Mucosa of descending colon (tissue), 3 donors: ENCODE measurements at regions not wholly inside any gene's neighbourhood (a gene's known extent, or its start where the extent isn't known, plus 50 kb on each side); places are given as distances from the start of the nearest gene placed in this dataset.

Experiments used
- ATAC-seq: fragments of 200-7000 bp; cut with Tn5 transposase; one replicate; pipeline ENCODE4 v1.9.1; 2020; ENCODE audit warnings: mild to moderate bottlenecking, moderate library complexity
- DNase-seq, 3 donors: peaks; one replicate each; pipeline ENCODE4 v3.0.0-alpha.2; 2020
- H3K36me3 ChIP-seq: fragments of 200-600 bp; one replicate; pipeline ENCODE4 v1.8.0; 2021; ENCODE audit warnings: low read depth, mild to moderate bottlenecking
- H3K4me1 ChIP-seq: fragments of 200-600 bp; one replicate; pipeline ENCODE4 v1.8.0; 2021; ENCODE audit warnings: low read depth, mild to moderate bottlenecking
- H3K4me3 ChIP-seq: fragments of 200-600 bp; one replicate; pipeline ENCODE4 v1.8.0; 2021; ENCODE audit warnings: mild to moderate bottlenecking
- H3K9me3 ChIP-seq: fragments of 200-600 bp; one replicate; pipeline ENCODE4 v1.8.0; 2021; ENCODE audit warnings: mild to moderate bottlenecking
- CTCF ChIP-seq: fragments of 200-600 bp; IDR thresholded peaks from one replicate; pipeline ENCODE4 v1.8.0; 2022; ENCODE audit warnings: antibody characterized with exemption, mild to moderate bottlenecking
- intact Hi-C, 2 donors: fragments of 100-400 bp; cut with DNase I in 1 of 2; cut with micrococcal nuclease in 1 of 2; formaldehyde crosslinking; loops; one replicate each; pipeline versions ENCODE4 v1.11.0 to v1.11.1; 2022; cut with DNase I, micrococcal nuclease
- donor health status: DM: no; HTN: no; CAD: no; lungs with moderate emphysema.
- donor health status: DM: no; HTN: no; CAD: no.
- donor health status: DM: no; HTN: yes; CAD: no.

- H3K36me3 ChIP-seq = no peaks in the 10 kb centered on the region
- DNase-seq = no peak
- ATAC-seq = no peak
- H3K4me3 ChIP-seq = no peak overlapping the region
- no peaks in the 10 kb centered on the region for H3K4me1 ChIP-seq
- no peak for TF ChIP-seq CTCF
- intact Hi-C loops = no loop called here
- H3K9me3 ChIP-seq = no peaks in the 10 kb centered on the region
These were observed 95.1 kb upstream of the LINGO1 start for GRCh38 chr15:77727635-77728304.

GRCh38 chr15:77724715-77725114 lies 92.0 kb upstream of the LINGO1 start:
- H3K9me3 ChIP-seq = no peaks in the 10 kb centered on the region
- intact Hi-C loops = no loop called here
- H3K36me3 ChIP-seq = no peaks in the 10 kb centered on the region

GRCh38 chr15:77723756-77724155 lies 91.0 kb upstream of the LINGO1 start:
- Histone ChIP-seq H3K9me3 (no peaks in the 10 kb centered on the region), H3K4me1 (no peaks in the 10 kb centered on the region), H3K4me3 (no peak overlapping the region), H3K36me3 (no peaks in the 10 kb centered on the region)
- intact Hi-C loops = no loop called here
- DNase-seq = no peak
- ATAC-seq = no peak
- no peak for TF ChIP-seq CTCF

More at GRCh38 chr15:77724715-77725114, 92.0 kb upstream of the LINGO1 start:
- no peak for TF ChIP-seq CTCF
- no peak overlapping the region for H3K4me3 ChIP-seq
- DNase-seq = no peak
- no peak for ATAC-seq
- no peaks in the 10 kb centered on the region for H3K4me1 ChIP-seq

GRCh38 chr15:77722759-77723460 lies 90.2 kb upstream of the LINGO1 start:
- no peak for TF ChIP-seq CTCF
- no peak overlapping the region for H3K4me3 ChIP-seq
- intact Hi-C loops = no loop called here
- H3K4me1 ChIP-seq = no peaks in the 10 kb centered on the region
- no peak for DNase-seq
- H3K9me3 ChIP-seq = no peaks in the 10 kb centered on the region
- no peaks in the 10 kb centered on the region for H3K36me3 ChIP-seq
- no peak for ATAC-seq

GRCh38 chr15:77721963-77722362 lies 89.3 kb upstream of the LINGO1 start:
- no peak for TF ChIP-seq CTCF
- intact Hi-C loops = no loop called here
- no peak for ATAC-seq
- H3K9me3 ChIP-seq = no peaks in the 10 kb centered on the region
- no peak for DNase-seq
- no peaks in the 10 kb centered on the region for H3K36me3 ChIP-seq
- H3K4me1 ChIP-seq = no peaks in the 10 kb centered on the region
- no peak overlapping the region for H3K4me3 ChIP-seq
